ENCODE measurements at regions not wholly inside any gene's neighbourhood (a gene's known extent, or its start where the extent isn't known, plus 50 kb on each side); places are given as distances from the start of the nearest gene placed in this dataset.

GRCh38 chrX:13917507-13917906, 100.6 kb upstream of the GPM6B start:
- no peak for TF ChIP-seq EZH2 (optimal IDR thresholded peaks at IDR 0.05; ENCODE audit: low read depth, low read length)
- TF ChIP-seq, protein P1, sequence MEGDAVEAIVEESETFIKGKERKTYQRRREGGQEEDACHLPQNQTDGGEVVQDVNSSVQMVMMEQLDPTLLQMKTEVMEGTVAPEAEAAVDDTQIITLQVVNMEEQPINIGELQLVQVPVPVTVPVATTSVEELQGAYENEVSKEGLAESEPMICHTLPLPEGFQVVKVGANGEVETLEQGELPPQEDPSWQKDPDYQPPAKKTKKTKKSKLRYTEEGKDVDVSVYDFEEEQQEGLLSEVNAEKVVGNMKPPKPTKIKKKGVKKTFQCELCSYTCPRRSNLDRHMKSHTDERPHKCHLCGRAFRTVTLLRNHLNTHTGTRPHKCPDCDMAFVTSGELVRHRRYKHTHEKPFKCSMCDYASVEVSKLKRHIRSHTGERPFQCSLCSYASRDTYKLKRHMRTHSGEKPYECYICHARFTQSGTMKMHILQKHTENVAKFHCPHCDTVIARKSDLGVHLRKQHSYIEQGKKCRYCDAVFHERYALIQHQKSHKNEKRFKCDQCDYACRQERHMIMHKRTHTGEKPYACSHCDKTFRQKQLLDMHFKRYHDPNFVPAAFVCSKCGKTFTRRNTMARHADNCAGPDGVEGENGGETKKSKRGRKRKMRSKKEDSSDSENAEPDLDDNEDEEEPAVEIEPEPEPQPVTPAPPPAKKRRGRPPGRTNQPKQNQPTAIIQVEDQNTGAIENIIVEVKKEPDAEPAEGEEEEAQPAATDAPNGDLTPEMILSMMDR (IDR thresholded peaks at IDR 0.05; ENCODE audit: low read length): no peak

All from MM.1S (cell line).